B cell (primary cell): ENCODE measurements at regions not wholly inside any gene's neighbourhood (a gene's known extent, or its start where the extent isn't known, plus 50 kb on each side); places are given as distances from the start of the nearest gene placed in this dataset.

Experiments used
- ATAC-seq: fragments of 200-7000 bp; cut with Tn5 transposase; one replicate; pipeline ENCODE4 v1.10.0; 2021; ENCODE audit warnings: low read depth, mild to moderate bottlenecking, moderate number of reproducible peaks, moderate library complexity
- CTCF ChIA-PET: fragments of 350-600 bp; sonication (Branson Sonifier 250); formaldehyde crosslinking; loops from one replicate; lab custom pipeline; 2021; ENCODE audit warnings: antibody characterized with exemption, inconsistent platforms; lab: Charles Lee
- POLR2A ChIA-PET: fragments of 350-600 bp; sonication (Branson Sonifier 250); formaldehyde crosslinking; loops from one replicate; lab custom pipeline; 2021; ENCODE audit warnings: antibody characterized with exemption; lab: Charles Lee
- DNase-seq: peaks from one replicate; pipeline ENCODE4 v3.0.0; 2013
- H2AFZ ChIP-seq: 2 replicates; pipeline ENCODE4 v1.6.1; 2012; ENCODE audit warnings: mild to moderate bottlenecking, low read depth, low read length; ENCODE audit not compliant: insufficient read depth, poor library complexity, severe bottlenecking
- H3K27ac ChIP-seq, 2 donors: 1 replicate in 1 of 2; 2 replicates in 1 of 2; pipeline ENCODE4 v1.5.1; 2012 to 2013; ENCODE audit warnings: low read length in 2 of 2, mild to moderate bottlenecking in 2 of 2, moderate library complexity in 1 of 2
- H3K27me3 ChIP-seq, 4 experiments: fragments of 200-600 bp in 1 of 4; sonication (generic) in 1 of 4; replicated peaks in 1 of 4; 1 replicate in 2 of 4; 2 replicates in 2 of 4; pipeline versions ENCODE4 v1.6.1 to v1.7.0; 2013 to 2016; ENCODE audit warnings: low read length in 3 of 4, mild to moderate bottlenecking in 2 of 4, mixed read lengths in 1 of 4, moderate library complexity in 1 of 4; ENCODE audit not compliant: insufficient read depth in 4 of 4, control insufficient read depth in 3 of 4; ENCODE audit errors: control extremely low read depth in 1 of 4
- H3K36me3 ChIP-seq, 2 experiments: replicated peaks in 1 of 2; 1 replicate in 1 of 2; 2 replicates in 1 of 2; pipeline versions ENCODE4 v1.6.1 to v1.7.1; 2013; ENCODE audit warnings: low read length in 1 of 2; ENCODE audit not compliant: insufficient read depth in 2 of 2, control insufficient read depth in 1 of 2; ENCODE audit errors: control extremely low read depth in 1 of 2, extremely low read depth in 1 of 2
- H3K4me1 ChIP-seq, 2 donors: fragments of 200-600 bp in 1 of 2; sonication (generic) in 1 of 2; 1 replicate in 1 of 2; 2 replicates in 1 of 2; pipeline versions ENCODE4 v1.5.1 to v1.6.1; 2013 to 2017; ENCODE audit warnings: low read length in 2 of 2; ENCODE audit not compliant: control insufficient read depth in 2 of 2, insufficient read depth in 2 of 2
- H3K4me2 ChIP-seq: replicated peaks from 2 replicates; pipeline ENCODE3; 2012; ENCODE audit warnings: mild to moderate bottlenecking, low read depth, low read length; ENCODE audit not compliant: poor library complexity, severe bottlenecking
- H3K4me3 ChIP-seq, 5 experiments: fragments of 200-600 bp in 1 of 5; sonication (generic) in 1 of 5; 1 replicate in 3 of 5; 2 replicates in 2 of 5; pipeline versions ENCODE4 v1.5.1 to v1.7.0; 2011 to 2016; ENCODE audit warnings: low read length in 4 of 5, mild to moderate bottlenecking in 4 of 5, low read depth in 2 of 5, control low read depth in 1 of 5, moderate library complexity in 1 of 5; ENCODE audit not compliant: insufficient read depth in 1 of 5; ENCODE audit errors: control extremely low read depth in 1 of 5, extremely low read depth in 1 of 5
- H3K79me2 ChIP-seq: fragments of 200-600 bp; sonication (generic); one replicate; pipeline ENCODE4 v1.6.0; 2016; ENCODE audit warnings: low read length; ENCODE audit not compliant: control insufficient read depth, insufficient read depth
- H3K9ac ChIP-seq: fragments of 200-600 bp; sonication (generic); 2 replicates; pipeline ENCODE4 v1.6.1; 2017; ENCODE audit warnings: mild to moderate bottlenecking, low read length, moderate library complexity
- H3K9me3 ChIP-seq, 3 donors: one replicate each; pipeline versions ENCODE4 v1.6.1 to v1.7.1; 2013; ENCODE audit warnings: low read length in 2 of 3; ENCODE audit not compliant: control insufficient read depth in 2 of 3, insufficient read depth in 1 of 3; ENCODE audit errors: control extremely low read depth in 1 of 3
- H4K20me1 ChIP-seq: 2 replicates; pipeline ENCODE4 v1.6.0; 2012; ENCODE audit warnings: mild to moderate bottlenecking, low read length; ENCODE audit not compliant: insufficient read depth, control insufficient read depth, poor library complexity, severe bottlenecking
- H3K27ac Mint-ChIP-seq: one replicate; pipeline ENCODE4 v1.8.0; 2021; ENCODE audit warnings: mixed read lengths
- H3K27me3 Mint-ChIP-seq: one replicate; pipeline ENCODE4 v1.8.0; 2021; ENCODE audit warnings: mixed read lengths
- H3K4me1 Mint-ChIP-seq: one replicate; pipeline ENCODE4 v1.8.0; 2021; ENCODE audit warnings: mixed read lengths
- H3K4me3 Mint-ChIP-seq: one replicate; pipeline ENCODE4 v1.8.0; 2021; ENCODE audit warnings: mixed read lengths
- H3K9me3 Mint-ChIP-seq: one replicate; pipeline ENCODE4 v1.8.0; 2022; ENCODE audit warnings: mixed read lengths; ENCODE audit not compliant: insufficient read depth
- CTCF ChIP-seq: fragments of 200-600 bp; IDR thresholded peaks from one replicate; pipeline ENCODE4 v1.8.0; 2022; ENCODE audit warnings: antibody characterized with exemption, mild to moderate bottlenecking
- EZH2 ChIP-seq: IDR thresholded peaks from 2 replicates; pipeline ENCODE4 v1.6.1; 2012; ENCODE audit warnings: borderline replicate concordance, low read depth, mild to moderate bottlenecking, moderate library complexity, low read length; ENCODE audit not compliant: insufficient read depth, poor library complexity, severe bottlenecking
- WGBS: methylation state at CpG from one replicate; pipeline ENCODE4 v1.1.5; 2013; ENCODE audit warnings: missing lambda C conversion rate; ENCODE audit not compliant: insufficient coverage; 5-methylcytosine and 5-hydroxymethylcytosine counted together
- intact Hi-C: fragments of 100-400 bp; cut with micrococcal nuclease; formaldehyde crosslinking; loops from one replicate; pipeline ENCODE4 v1.10.0; 2022

GRCh38 chr10:124230635-124231167 lies 137.3 kb upstream of the CHST15 start:
- Mint-ChIP-seq H3K27me3 (no peaks in the 10 kb centered on the region), H3K27ac (peak overlapping the region; percentile 88), H3K9me3 (peaks cover 3% of the 10 kb centered on the region), H3K4me3 (peak overlapping the region; percentile 19), H3K4me1 (peaks cover 3% of the 10 kb centered on the region)
- no peaks in the 10 kb centered on the region for H3K27me3 ChIP-seq
- no peaks in the 10 kb centered on the region for H3K79me2 ChIP-seq
- H3K4me1 ChIP-seq = no peaks in the 10 kb centered on the region
- H3K4me3 ChIP-seq = no peak overlapping the region
- POLR2A ChIA-PET = interaction anchor here (1.6 kb wide), 1 partner anchor 9 kb away, joined by 4 read pairs; no protein-coding TSS in a partner anchor
- no peaks in the 10 kb centered on the region for H3K9me3 ChIP-seq
- H2AFZ ChIP-seq = no peak overlapping the region
- CTCF ChIA-PET = interaction anchor here (0.8 to 2.1 kb wide), 5 partner anchors 27 to 236 kb away, joined by 3 to 11 read pairs (median 4); no protein-coding TSS in a partner anchor
- intact Hi-C loops = loop anchor here (2.0 to 5.0 kb wide), 2 partner anchors 157 to 512 kb away; no protein-coding TSS in a partner anchor
- H3K27ac ChIP-seq = no peak overlapping the region
- DNase-seq (no peak), ATAC-seq (no peak)
- H3K4me2 ChIP-seq = no peak overlapping the region
- no peak overlapping the region for H3K9ac ChIP-seq
- WGBS = 93% methylated on average over 11 of the region's 11 CpGs
- TF ChIP-seq EZH2 = no peak
- TF ChIP-seq CTCF = no peak
- no peaks in the 10 kb centered on the region for H4K20me1 ChIP-seq
- H3K36me3 ChIP-seq = no peaks in the 10 kb centered on the region

GRCh38 chr10:124229989-124230634 lies 136.7 kb upstream of the CHST15 start:
- no peak for DNase-seq

More at GRCh38 chr10:124229989-124230634, 136.7 kb upstream of the CHST15 start:
- intact Hi-C loops = loop anchor here (2.0 to 5.0 kb wide), 2 partner anchors 157 to 513 kb away; no protein-coding TSS in a partner anchor
- Histone ChIP-seq H3K36me3 (no peaks in the 10 kb centered on the region), H3K4me1 (no peaks in the 10 kb centered on the region), H3K4me3 (no peak overlapping the region), H3K79me2 (no peaks in the 10 kb centered on the region), H2AFZ (no peak overlapping the region), H3K9me3 (no peaks in the 10 kb centered on the region), H3K4me2 (no peak overlapping the region), H3K9ac (no peak overlapping the region), H4K20me1 (no peaks in the 10 kb centered on the region), H3K27ac (no peak overlapping the region), H3K27me3 (no peaks in the 10 kb centered on the region)
- peaks cover 3% of the 10 kb centered on the region for H3K9me3 Mint-ChIP-seq
- ChIA-PET POLR2A (no interaction called here), CTCF (no interaction called here)
- H3K27ac Mint-ChIP-seq = peak overlapping the region; percentile 88
- peaks cover 3% of the 10 kb centered on the region for H3K4me1 Mint-ChIP-seq
- H3K27me3 Mint-ChIP-seq = no peaks in the 10 kb centered on the region
- ATAC-seq = no peak
- TF ChIP-seq EZH2 (no peak), CTCF (no peak)
- no peak overlapping the region for H3K4me3 Mint-ChIP-seq
- WGBS = 85% methylated on average over 13 of the region's 15 CpGs
